ENCODE measurements at regions not wholly inside any gene's neighbourhood (a gene's known extent, or its start where the extent isn't known, plus 50 kb on each side); places are given as distances from the start of the nearest gene placed in this dataset.
"Not testable (repeated sequence)": the region's sequence is repeated elsewhere in the genome, so short reads cannot be mapped to it uniquely, and the experiment has no call there.

DNA sequence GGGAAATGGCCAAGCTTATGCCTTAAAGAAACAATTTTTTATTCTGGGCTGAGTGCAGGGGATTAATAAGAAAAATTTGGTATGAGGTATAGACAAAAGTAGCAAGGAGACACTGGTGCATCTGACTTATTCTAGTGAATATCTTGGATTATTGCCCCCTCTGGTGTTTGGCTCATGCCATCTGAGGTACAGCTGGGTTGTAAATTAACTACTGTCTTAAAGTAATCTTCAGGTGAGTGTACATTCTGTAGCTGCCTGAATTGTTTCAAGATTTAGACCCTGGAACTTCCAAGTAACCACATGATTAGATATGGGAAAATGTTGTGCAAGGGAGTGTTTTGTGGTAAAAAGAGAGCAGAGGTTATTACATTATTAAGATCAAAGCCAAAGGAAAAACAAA, 988.7 kb downstream of the FAM133A start:
- no peak overlapping the region for H3K27ac ChIP-seq
- no peaks in the 10 kb centered on the region for H3K4me1 ChIP-seq
- H3K9me3 ChIP-seq: peaks cover 0 to 7% (median 0%) of the 10 kb centered on the region in 12 donors
- DNase-seq: no peak
- H3K36me3 ChIP-seq: no peaks in the 10 kb centered on the region
- H3K4me3 ChIP-seq: no peak overlapping the region
- no peak for ATAC-seq
- TF ChIP-seq POLR2A (IDR thresholded peaks at IDR 0.05): no peak
- TF ChIP-seq, protein P1, sequence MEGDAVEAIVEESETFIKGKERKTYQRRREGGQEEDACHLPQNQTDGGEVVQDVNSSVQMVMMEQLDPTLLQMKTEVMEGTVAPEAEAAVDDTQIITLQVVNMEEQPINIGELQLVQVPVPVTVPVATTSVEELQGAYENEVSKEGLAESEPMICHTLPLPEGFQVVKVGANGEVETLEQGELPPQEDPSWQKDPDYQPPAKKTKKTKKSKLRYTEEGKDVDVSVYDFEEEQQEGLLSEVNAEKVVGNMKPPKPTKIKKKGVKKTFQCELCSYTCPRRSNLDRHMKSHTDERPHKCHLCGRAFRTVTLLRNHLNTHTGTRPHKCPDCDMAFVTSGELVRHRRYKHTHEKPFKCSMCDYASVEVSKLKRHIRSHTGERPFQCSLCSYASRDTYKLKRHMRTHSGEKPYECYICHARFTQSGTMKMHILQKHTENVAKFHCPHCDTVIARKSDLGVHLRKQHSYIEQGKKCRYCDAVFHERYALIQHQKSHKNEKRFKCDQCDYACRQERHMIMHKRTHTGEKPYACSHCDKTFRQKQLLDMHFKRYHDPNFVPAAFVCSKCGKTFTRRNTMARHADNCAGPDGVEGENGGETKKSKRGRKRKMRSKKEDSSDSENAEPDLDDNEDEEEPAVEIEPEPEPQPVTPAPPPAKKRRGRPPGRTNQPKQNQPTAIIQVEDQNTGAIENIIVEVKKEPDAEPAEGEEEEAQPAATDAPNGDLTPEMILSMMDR (IDR thresholded peaks at IDR 0.05): no peak
- no peaks in the 10 kb centered on the region for H3K27me3 ChIP-seq
- intact Hi-C loops (cut with DNase I): no loop called here

DNA sequence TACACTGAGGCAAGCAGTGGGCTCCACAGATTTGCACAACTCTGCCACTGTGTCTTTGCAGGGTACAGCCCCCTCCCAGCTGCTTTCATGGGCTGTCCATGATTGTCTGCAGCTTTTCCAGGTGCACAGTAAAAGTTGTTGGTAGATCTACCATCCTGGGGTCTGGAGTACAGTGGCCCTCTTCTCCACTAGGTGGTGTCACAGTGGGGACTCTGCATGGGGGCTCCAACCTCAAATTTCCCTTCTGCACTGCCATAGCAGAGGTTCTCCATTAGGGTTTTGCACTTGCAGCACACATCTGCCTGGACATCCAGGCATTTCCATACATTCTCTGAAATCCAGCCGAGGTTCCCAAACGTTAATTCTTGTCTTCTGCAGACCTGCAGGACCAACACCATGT, 1002.3 kb downstream of the FAM133A start:
- no peak for TF ChIP-seq POLR2A (IDR thresholded peaks at IDR 0.05)
- TF ChIP-seq, protein P1 (IDR thresholded peaks at IDR 0.05): no peak
- Histone ChIP-seq H3K4me1 (no peaks in the 10 kb centered on the region), H3K4me3 (no peak overlapping the region), H3K9me3 (no peaks in the 10 kb centered on the region), H3K27ac (no peak overlapping the region), H3K27me3 (no peaks in the 10 kb centered on the region), H3K36me3 (no peaks in the 10 kb centered on the region)
- no peak for DNase-seq
- ATAC-seq: no peak
- WGBS, 4 donors: 51 to 83% (median 71%) methylated on average over 2 of the region's 2 CpGs
- intact Hi-C loops (cut with DNase I): no loop called here

DNA sequence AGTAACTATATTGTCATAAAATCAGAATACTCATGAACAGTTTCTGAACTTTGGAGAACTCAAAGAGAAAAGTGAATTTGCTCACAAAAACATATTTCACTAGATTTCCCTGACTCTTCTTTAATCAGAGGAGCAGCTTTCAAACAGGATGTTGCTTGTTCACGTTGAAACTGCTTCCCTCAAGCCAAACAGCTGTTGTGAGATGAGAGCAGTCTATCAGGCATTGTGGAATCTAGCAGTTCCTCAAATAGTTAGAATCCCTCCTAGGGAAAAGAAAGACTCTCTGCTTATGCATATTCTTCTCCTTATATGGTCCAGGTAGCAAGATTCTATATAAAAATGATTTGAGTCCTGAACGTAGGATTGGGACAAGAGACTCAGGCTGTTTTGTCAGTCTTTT, 1012.1 kb downstream of the FAM133A start:
- intact Hi-C loops (cut with DNase I): no loop called here
- no peak for TF ChIP-seq POLR2A (IDR thresholded peaks at IDR 0.05)
- TF ChIP-seq, protein P1 (IDR thresholded peaks at IDR 0.05): no peak
- ATAC-seq (no peak), DNase-seq (no peak)
- Histone ChIP-seq H3K27ac (no peak overlapping the region), H3K4me3 (no peak overlapping the region), H3K27me3 (peaks cover 0 to 7% (median 0%) of the 10 kb centered on the region in 9 donors), H3K4me1 (no peaks in the 10 kb centered on the region), H3K9me3 (no peaks in the 10 kb centered on the region), H3K36me3 (no peaks in the 10 kb centered on the region)
- 32 to 42% (median 35%) methylated on average over 2 of the region's 2 CpGs for WGBS, 4 donors

DNA sequence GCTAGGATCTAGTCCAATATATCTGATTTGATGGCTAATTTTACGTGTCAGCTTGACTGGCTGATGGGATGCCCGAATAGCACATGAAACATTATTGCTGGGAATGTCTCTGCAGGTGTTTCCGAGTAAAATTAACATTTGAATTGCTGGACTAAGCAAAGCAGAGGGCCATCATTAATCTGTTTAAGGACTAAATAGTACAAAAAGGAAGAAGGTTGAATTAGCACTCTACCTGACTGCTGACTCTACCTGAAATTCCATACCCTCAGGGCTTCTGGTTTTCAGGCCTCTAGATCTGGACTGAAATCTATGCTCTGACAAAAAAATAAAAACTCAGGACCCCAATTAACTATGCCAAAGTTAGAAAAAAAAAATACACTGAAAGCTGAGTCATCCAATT, 1021.9 kb downstream of the FAM133A start:
- DNase-seq (no peak), ATAC-seq (no peak)
- Histone ChIP-seq H3K27ac (no peak overlapping the region), H3K27me3 (peaks cover 0 to 5% (median 0%) of the 10 kb centered on the region in 9 donors), H3K36me3 (no peaks in the 10 kb centered on the region), H3K4me1 (no peaks in the 10 kb centered on the region), H3K9me3 (no peaks in the 10 kb centered on the region), H3K4me3 (no peak overlapping the region)
- intact Hi-C loops (cut with DNase I): no loop called here
- 19 to 36% (median 31%) methylated on average over 3 of the region's 3 CpGs for WGBS, 4 donors
- TF ChIP-seq, protein P1 (IDR thresholded peaks at IDR 0.05): no peak
- no peak for TF ChIP-seq POLR2A (IDR thresholded peaks at IDR 0.05)

DNA sequence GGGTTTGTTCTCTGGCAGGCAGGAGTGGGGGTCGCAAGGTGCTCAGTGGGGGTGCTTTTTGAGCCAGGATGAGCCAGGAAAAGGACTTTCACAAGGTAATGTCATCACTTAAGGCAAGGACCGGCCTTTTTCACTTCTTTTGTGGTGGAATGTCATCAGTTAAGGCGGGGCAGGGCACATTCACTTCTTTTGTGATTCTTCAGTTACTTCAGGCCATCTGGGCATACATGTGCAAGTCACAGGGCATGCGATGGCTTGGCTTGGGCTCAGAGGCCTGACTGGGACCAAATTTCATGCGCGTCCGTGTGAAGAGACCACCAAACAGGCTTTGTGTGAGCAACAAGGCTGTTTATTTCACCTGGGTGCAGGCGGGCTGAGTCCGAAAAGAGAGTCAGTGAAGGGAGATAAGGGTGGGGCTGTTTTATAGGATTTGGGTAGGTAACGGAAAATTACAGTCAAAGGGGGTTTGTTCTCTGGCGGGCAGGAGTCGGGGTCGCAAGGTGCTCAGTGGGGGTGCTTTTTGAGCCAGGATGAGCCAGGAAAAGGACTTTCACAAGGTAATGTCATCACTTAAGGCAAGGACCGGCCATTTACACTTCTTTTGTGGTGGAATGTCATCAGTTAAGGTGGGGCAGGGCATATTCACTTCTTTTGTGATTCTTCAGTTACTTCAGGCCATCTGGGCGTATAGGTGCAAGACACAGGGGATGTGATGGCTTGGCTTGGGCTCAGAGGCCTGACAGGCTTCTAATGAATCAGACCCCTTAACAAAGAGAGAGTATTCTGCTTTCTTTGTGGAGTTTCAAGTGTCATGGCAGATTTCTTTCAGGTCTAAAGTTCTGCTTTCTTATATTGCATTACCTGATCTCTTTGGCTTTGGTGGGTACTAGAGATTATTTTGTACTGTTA, 1030.6 kb downstream of the FAM133A start:
- H3K27me3 ChIP-seq; H3K4me1 ChIP-seq; H3K9me3 ChIP-seq; H3K27ac ChIP-seq; DNase-seq; H3K36me3 ChIP-seq; H3K4me3 ChIP-seq; ATAC-seq; intact Hi-C loops (cut with DNase I): not testable (repeated sequence)
- 78 to 88% (median 83%) methylated on average over 13 to 15 of the region's 15 CpGs for WGBS, 4 donors
